ENCODE measurements at regions not wholly inside any gene's neighbourhood (a gene's known extent, or its start where the extent isn't known, plus 50 kb on each side); places are given as distances from the start of the nearest gene placed in this dataset.

DNA sequence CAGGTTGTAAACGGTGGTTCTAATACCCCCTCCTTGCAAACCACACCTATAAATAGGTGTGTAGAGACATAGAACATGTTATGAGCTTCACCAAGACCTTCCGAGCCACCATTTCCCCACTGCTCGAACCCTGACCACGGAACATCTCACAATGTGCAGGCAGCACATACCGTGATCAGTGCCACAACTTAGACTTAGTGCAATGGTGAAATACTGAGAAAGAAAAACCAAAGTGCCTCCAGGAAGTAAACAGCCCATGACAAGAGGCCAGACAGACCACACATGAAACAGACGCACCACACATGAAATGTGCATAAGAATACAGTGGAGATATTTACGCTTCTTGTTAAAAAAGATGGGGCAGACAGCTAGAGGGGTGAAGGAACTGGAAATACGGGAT is 166.9 kb upstream of the CCND2 start:
- no peak overlapping the region for H2AFZ ChIP-seq (ENCODE audit: low read length)
- TF ChIP-seq, protein P1, sequence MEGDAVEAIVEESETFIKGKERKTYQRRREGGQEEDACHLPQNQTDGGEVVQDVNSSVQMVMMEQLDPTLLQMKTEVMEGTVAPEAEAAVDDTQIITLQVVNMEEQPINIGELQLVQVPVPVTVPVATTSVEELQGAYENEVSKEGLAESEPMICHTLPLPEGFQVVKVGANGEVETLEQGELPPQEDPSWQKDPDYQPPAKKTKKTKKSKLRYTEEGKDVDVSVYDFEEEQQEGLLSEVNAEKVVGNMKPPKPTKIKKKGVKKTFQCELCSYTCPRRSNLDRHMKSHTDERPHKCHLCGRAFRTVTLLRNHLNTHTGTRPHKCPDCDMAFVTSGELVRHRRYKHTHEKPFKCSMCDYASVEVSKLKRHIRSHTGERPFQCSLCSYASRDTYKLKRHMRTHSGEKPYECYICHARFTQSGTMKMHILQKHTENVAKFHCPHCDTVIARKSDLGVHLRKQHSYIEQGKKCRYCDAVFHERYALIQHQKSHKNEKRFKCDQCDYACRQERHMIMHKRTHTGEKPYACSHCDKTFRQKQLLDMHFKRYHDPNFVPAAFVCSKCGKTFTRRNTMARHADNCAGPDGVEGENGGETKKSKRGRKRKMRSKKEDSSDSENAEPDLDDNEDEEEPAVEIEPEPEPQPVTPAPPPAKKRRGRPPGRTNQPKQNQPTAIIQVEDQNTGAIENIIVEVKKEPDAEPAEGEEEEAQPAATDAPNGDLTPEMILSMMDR (IDR thresholded peaks at IDR 0.05; ENCODE audit: extremely low read depth, low read depth, low read length) = no peak
- no peak for DNase-seq (ENCODE audit: insufficient read length, low spot score, missing footprints)

DNA sequence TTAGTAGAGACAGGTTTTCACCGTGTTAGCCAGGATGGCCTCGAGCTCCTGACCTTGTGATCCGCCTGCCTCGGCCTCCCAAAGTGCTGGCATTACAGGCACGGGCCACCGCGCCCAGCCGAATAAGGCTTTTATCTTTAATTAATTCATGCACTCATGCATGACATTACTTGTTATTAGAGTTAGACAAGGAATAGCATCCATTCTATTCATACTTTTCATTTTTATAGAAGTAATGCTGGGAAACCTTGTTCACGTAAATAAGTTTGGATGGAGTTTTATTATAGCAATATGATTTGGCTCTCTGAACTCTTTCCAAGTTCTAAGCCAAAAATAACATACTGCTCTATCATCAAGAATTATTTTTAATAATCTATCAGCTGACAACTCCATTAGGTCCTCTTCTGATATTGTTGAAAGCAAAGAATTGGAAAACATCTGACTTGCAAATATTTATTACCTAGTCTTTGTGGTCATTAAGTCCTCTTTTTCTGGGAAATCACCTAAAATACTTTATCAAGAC is 168.8 kb upstream of the CCND2 start:
- Histone ChIP-seq H3K9me3 (ENCODE audit: low read depth, low read length) (no peaks in the 10 kb centered on the region), H3K4me2 (ENCODE audit: insufficient read depth, low read length) (no peak overlapping the region), H3K27me3 (ENCODE audit: insufficient read depth, low read length) (no peaks in the 10 kb centered on the region), H2AFZ (ENCODE audit: low read length) (no peak overlapping the region), H4K20me1 (ENCODE audit: insufficient read depth, low read length) (no peaks in the 10 kb centered on the region), H3K36me3 (ENCODE audit: insufficient read depth, low read length) (no peaks in the 10 kb centered on the region), H3K79me2 (ENCODE audit: insufficient read depth, low read length) (no peaks in the 10 kb centered on the region), H3K27ac (ENCODE audit: low read depth, low read length) (no peak overlapping the region), H3K4me1 (ENCODE audit: insufficient read depth, low read length) (no peaks in the 10 kb centered on the region), H3K4me3 (ENCODE audit: insufficient read depth, low read length) (no peak overlapping the region)
- no peak for DNase-seq (ENCODE audit: insufficient read length, low spot score, missing footprints)
- TF ChIP-seq, protein P1 (IDR thresholded peaks at IDR 0.05; ENCODE audit: extremely low read depth, low read depth, low read length) = no peak

More for the DNA sequence above, 166.9 kb upstream of the CCND2 start:
- H3K4me1 ChIP-seq (ENCODE audit: insufficient read depth, low read length) = no peaks in the 10 kb centered on the region
- H3K79me2 ChIP-seq (ENCODE audit: insufficient read depth, low read length) = no peaks in the 10 kb centered on the region
- no peak overlapping the region for H3K4me2 ChIP-seq (ENCODE audit: insufficient read depth, low read length)
- no peaks in the 10 kb centered on the region for H3K27me3 ChIP-seq (ENCODE audit: insufficient read depth, low read length)
- H3K9me3 ChIP-seq (ENCODE audit: low read depth, low read length) = no peaks in the 10 kb centered on the region
- no peaks in the 10 kb centered on the region for H4K20me1 ChIP-seq (ENCODE audit: insufficient read depth, low read length)
- no peak overlapping the region for H3K4me3 ChIP-seq (ENCODE audit: insufficient read depth, low read length)
- H3K27ac ChIP-seq (ENCODE audit: low read depth, low read length) = no peak overlapping the region
- no peaks in the 10 kb centered on the region for H3K36me3 ChIP-seq (ENCODE audit: insufficient read depth, low read length)

DNA sequence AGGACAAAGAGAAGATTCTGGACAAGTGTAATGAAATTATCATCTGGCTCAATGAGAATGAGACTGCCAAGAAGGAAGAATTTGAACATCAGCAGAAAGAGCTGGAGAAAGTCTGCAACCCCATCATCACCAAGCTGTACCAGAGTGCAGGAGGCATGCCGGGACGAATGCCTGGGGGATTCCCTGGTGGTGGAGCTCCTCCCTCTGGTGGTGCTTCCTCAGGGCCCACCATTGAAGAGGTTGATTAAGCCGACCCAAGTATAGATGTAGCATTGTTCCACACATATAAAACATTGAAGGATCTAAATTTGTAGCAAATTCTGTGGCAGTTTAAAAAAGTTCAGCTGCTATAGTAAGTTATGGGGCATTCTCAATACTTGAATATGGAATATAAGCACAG is 174.3 kb upstream of the CCND2 start:
- H3K27me3 ChIP-seq (ENCODE audit: insufficient read depth, low read length) = no peaks in the 10 kb centered on the region
- H3K79me2 ChIP-seq (ENCODE audit: insufficient read depth, low read length) = no peaks in the 10 kb centered on the region
- DNase-seq (ENCODE audit: insufficient read length, low spot score, missing footprints) = no peak
- H4K20me1 ChIP-seq (ENCODE audit: insufficient read depth, low read length) = no peaks in the 10 kb centered on the region
- no peak overlapping the region for H3K4me3 ChIP-seq (ENCODE audit: insufficient read depth, low read length)
- TF ChIP-seq, protein P1 (IDR thresholded peaks at IDR 0.05; ENCODE audit: extremely low read depth, low read depth, low read length) = no peak
- no peak overlapping the region for H3K27ac ChIP-seq (ENCODE audit: low read depth, low read length)
- no peaks in the 10 kb centered on the region for H3K36me3 ChIP-seq (ENCODE audit: insufficient read depth, low read length)
- no peak overlapping the region for H2AFZ ChIP-seq (ENCODE audit: low read length)
- H3K4me2 ChIP-seq (ENCODE audit: insufficient read depth, low read length) = no peak overlapping the region
- no peaks in the 10 kb centered on the region for H3K9me3 ChIP-seq (ENCODE audit: low read depth, low read length)
- no peaks in the 10 kb centered on the region for H3K4me1 ChIP-seq (ENCODE audit: insufficient read depth, low read length)

DNA sequence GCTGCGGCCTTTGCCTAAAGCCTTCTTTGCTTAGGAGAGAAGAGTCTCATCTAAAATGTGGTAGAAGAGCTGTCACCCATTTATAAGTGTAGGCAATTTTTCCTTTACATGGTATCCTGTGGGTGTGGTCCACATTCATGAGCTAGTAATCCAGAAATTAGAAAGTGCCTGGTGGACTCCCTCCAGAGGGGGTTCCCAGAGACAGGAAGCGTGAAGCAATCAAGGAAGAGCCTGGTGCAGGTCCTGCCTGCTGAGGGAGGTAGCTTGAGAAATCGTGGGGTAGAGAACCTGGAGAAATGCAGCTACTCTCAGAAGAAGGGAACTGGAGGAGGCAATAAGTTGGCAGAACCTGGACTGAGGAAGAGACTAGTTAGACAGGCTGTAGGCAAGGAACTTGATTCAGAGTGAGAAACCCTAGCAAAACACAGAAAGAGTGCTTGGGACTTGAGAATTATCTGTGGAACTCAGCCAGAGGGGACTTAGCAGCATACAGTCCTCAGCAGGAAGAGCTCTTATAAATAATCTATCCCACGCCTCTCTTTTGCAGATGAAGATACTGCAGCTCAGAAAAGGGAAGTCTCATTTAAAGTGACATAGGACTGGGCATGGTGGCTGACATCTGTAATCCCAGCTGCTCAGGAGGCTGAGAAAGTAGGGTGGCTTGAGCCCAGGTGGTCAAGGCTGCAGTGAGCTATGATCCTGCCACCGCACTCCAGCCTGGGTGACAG is 182.4 kb upstream of the CCND2 start:
- TF ChIP-seq, protein P1 (IDR thresholded peaks at IDR 0.05; ENCODE audit: extremely low read depth, low read depth, low read length) = no peak
- H3K4me1 ChIP-seq (ENCODE audit: insufficient read depth, low read length) = no peaks in the 10 kb centered on the region

More for the DNA sequence above, 182.4 kb upstream of the CCND2 start:
- DNase-seq (ENCODE audit: insufficient read length, low spot score, missing footprints) = no peak
- no peak overlapping the region for H3K4me2 ChIP-seq (ENCODE audit: insufficient read depth, low read length)
- H3K27me3 ChIP-seq (ENCODE audit: insufficient read depth, low read length) = no peaks in the 10 kb centered on the region
- no peaks in the 10 kb centered on the region for H3K79me2 ChIP-seq (ENCODE audit: insufficient read depth, low read length)
- no peaks in the 10 kb centered on the region for H3K36me3 ChIP-seq (ENCODE audit: insufficient read depth, low read length)
- H3K9me3 ChIP-seq (ENCODE audit: low read depth, low read length) = no peaks in the 10 kb centered on the region
- H4K20me1 ChIP-seq (ENCODE audit: insufficient read depth, low read length) = no peaks in the 10 kb centered on the region
- H3K4me3 ChIP-seq (ENCODE audit: insufficient read depth, low read length) = no peak overlapping the region
- no peak overlapping the region for H2AFZ ChIP-seq (ENCODE audit: low read length)
- no peak overlapping the region for H3K27ac ChIP-seq (ENCODE audit: low read depth, low read length)

Measured in osteoblast (primary cell).